NCI-H187 treated with DMSO at 0.1 percent for 48 hours (cell line): ENCODE measurements at regions not wholly inside any gene's neighbourhood (a gene's known extent, or its start where the extent isn't known, plus 50 kb on each side); places are given as distances from the start of the nearest gene placed in this dataset.
A peak's percentile ranks its signal among the peaks of the same experiment; 100 is the strongest.
"Not testable (repeated sequence)": the region's sequence is repeated elsewhere in the genome, so short reads cannot be mapped to it uniquely, and the experiment has no call there.

Experiments
- DNase-seq: peaks from one replicate; lab custom pipeline; 2025; lab: John Stamatoyannopoulos, UW

DNA sequence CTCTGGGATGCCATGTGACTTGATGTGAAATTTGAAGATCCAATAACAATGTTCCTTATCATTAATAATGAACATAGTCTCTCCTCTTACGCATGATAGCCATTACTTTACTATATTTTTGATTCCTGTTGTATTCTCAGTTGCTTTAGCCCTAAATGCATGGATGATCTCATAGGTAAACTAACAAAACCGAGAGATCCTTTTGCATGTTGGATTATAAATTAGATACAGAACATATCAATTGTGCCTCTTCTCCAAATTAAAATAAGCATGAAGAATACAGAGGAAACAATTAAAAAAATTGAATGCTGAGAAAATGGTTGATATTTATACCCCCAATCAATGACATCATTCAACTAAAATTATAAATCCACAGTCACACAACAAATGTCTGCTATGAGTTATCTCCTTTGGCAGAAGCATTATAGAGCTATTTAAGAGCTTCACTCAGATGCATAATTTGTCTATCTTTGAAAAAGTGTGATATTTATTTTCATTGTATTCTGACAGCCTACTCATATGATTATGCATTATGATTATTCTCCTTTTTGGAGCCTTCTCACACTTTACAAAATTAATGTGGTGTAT lies 386.4 kb upstream of the STXBP6 start:
- no peak for DNase-seq

DNA sequence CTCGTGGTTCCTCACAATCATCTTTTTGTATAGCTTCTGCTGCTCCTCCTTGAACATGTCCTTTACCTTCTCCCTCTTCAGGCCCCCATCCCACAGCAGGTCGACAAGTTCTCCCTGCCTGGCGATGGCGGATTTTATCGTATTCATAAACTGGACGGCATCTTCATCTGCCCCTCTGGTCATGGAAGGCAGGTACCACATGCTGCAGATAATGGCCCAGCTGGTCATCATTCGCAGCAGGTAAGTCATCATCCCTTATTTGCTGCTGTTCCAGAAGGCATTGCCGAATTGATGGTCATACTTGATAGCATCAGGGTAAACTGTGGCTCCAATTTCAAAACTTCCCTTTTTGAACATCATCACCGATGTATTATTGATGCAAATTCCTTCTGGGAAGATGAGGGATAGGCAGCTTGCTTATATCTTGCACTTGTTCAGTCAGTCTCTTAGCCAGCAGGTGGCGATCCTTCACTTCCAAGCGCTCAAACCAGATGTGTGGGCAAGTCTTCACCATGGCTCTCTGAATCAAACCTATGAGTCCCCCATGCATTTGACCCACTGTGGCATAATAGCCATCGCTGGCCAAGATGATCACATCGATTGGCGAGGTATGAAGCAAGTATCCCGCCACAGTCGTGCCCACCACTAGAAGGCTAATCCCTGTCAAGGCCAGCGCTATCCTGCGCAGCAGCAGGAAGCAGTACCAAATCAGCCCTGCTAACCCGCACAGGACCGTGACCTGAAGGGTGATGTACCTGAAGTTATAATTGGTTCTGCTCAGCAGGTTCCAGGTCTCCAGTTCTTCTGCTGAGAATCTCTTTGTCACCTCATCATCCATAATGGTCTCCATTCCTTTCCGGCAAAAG lies 381.5 kb upstream of the STXBP6 start:
- DNase-seq: no peak

DNA sequence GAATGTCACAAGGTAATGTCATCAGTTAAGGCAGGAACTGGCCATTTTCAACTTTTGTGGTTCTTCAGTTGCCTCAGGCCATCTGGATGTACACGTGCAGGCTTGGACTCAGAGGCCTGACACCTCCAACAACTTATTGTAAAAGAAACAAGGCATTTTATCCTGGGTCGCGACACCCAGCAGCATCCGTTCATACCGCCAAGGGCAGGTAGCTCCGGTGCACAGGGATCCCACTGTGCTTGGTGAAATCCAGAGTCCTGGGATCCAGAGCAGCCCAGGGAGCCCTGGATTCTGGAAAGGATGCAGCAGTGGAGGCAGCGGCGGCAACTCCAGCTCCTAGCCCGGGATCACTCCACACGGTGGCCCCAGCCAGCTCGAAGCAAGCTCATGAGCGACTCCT lies 380.9 kb upstream of the STXBP6 start:
- DNase-seq: no peak

DNA sequence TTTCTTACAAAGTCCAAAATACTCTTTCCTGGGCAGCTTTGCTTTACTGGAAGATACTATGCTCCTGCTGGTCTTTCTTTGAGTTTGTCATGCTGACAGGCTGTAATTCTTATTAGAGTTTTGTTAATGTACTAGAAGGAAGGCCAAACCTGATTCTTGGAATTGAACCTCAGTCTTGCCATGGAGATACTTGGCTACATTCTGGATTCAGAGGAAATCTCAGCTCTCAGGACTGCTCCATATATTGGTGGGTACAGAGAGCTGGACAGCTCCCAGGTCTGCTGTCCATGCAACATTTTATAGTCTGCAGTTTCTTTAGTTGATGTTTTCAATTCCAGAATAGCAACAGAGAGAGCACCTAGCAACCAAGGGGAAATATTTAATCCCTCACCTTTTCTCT lies 363.1 kb upstream of the STXBP6 start:
- no peak for DNase-seq

DNA sequence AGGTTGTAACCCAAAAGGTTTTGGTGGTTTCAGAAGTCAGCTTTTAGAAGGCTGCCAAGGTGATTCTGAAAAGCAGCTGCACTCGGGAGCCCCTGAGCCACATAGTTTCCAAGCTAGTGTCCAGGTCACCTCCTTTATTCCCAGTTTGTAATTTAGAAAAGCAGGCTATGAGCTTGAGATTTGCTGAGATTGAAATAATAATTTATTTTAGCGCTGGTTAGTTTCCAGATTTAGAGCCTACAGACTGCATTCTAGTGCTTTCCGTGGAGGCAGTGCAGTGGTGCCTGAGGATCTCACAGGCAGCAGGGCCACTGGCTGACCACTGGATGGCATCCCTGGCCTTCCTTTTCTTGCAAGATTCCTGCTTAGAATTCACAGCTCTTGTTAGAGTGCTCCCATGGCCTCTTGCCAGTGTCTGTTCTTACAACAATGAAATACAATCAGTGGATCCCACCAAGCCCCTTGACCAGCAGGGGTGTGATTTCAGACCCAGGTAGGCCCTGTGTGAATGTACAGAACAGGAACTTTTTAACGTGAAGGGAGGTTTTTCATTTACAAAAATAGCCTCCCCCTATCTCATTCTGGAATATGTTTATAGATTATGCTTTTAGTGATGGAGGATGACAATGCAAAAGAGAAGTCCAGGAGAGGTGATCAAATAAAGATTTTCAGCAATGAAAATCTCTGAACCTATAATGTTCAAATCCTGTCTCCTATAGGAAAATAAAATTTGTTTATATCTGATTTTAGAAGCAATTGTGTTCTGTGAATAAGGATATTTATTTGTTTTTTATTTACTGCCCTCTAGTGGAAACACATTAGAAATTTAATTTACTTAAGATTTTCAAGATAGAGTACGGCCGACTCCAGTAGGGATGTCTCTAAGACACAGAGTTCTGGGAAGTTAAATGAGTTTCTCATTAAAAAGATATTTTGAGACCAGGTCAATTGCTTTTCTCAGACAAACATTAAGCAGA lies 362.1 kb upstream of the STXBP6 start:
- no peak for DNase-seq

DNA sequence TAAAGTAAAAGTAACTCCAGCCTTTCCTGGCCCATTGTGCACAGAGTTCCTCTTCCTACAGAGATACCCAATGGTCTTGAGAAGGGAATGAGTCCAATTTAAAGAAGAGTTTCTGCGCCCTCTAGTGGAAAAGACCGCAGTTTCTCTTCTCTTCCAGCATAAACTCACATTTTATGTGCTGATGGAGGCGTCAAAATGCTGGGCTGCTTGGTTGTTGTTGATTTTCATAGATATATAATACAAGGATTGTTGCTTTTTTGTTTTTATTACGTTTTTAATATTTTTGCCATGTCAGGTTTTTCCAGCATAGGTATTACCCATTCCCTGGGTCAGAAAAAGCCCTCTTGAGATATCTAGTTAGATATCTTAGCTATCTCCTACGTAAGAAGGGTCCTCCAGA lies 356.9 kb upstream of the STXBP6 start:
- DNase-seq: peak; percentile 18

DNA sequence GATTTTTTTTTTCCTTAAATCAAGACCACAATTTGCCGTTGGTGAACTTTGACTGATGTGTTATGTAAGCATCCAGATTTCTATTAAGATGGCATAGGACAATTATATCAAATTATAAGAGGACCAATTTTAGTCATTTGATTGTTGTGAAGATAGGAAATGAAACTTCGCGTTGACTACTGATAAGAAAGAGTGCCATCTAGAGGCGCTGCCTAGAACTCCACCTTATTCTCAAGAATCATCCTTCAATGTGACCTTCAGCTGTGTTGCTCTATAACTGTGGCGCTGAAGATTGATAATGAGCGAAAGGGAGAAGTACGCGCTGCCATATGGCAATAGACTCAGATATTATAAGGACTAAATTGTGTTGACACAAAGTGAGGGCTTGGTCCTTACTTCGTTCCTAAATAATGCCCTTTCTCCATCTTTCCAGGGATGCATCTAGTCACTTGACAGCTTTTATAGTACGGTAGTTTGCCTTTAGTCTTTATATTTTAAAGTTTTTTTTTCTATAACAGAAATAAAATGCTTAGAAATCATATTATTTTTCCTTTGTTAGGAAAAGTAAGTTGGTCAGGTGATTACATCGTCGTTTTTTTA lies 350.8 kb upstream of the STXBP6 start:
- DNase-seq: peak; percentile 40

DNA sequence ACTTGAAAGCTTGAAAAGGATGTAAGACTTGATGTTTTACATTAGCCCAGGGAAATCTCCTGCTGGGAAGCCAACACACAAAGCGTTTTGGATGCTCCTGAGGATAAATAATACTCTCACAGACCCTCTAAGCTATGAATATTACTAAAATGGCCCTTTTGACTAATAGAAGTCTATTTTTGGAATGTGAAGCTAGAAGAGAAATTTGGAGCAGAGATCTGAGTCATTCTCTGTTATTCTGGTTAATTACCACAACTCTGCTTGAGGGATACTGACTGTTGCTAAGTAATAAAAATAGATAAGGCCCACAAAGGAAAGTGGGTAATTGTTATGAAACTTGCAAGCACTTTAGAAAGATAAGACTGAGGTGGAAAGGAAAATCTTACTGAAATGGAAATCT lies 346.2 kb upstream of the STXBP6 start:
- no peak for DNase-seq

DNA sequence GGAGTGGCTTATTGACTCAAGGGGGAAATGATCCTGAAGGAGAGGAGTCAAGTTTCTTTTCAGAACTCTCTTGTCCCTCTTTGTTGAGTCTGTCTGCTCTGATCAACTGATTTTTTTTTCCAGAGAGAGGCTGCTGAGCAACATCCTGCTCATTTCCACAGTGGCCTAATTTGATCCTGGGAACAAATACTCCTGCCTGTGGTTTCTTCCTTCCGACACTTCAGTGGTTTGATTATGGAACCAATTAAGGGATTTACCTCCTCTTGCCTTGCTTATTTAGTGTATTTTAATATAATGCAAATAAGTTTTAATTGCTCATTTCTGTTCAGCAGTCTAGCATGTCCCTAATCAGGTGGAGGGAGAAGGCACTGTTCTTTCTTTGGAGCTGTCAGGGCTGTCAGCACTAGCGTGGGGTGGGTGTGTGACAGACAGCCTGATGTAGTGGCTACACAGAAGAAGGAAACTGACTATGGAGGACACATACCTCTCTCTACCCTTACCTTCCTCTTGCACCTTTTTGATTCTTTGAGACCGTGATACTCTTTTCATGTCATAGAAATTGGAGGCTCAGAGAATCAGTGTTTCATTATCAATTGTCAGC lies 344.9 kb upstream of the STXBP6 start:
- no peak for DNase-seq

DNA sequence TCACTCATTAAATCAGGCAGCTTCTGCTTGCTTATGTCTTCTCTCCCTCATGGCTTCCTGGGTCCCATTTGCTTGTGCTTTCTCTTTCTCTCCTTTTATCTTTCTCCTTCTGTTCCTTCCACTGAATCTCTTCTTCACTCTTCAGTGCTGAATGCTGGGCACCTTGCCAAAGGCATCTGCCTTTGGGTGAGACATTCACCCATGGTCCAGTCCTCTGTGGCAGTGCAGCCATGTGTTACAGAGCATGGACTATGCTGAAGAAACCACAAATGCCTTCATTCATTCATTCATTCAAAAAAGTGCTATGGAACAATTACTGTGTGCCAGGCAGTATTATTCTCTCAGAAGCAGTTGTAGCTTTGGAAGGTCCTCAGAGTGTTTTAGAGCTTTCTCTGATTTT lies 344.4 kb upstream of the STXBP6 start:
- no peak for DNase-seq

DNA sequence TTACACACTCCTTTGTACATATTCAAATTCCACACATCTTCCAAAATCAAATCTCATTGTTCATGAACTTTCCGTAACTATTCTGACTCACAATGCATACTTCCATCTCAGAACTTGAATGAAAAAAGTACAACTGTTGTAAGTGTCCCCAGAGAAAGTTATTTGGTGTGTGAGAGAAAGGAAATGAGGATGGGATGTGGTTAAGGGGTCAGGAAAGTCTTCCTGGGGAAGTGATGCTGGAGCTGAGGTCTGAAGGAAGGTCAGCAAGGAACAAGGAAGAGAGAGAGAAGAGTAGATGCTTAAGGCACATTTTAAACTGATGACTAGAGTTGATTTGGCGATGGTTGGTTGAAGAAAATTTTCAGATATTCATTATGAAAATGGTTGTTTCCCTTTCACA lies 340.0 kb upstream of the STXBP6 start:
- DNase-seq: no peak

DNA sequence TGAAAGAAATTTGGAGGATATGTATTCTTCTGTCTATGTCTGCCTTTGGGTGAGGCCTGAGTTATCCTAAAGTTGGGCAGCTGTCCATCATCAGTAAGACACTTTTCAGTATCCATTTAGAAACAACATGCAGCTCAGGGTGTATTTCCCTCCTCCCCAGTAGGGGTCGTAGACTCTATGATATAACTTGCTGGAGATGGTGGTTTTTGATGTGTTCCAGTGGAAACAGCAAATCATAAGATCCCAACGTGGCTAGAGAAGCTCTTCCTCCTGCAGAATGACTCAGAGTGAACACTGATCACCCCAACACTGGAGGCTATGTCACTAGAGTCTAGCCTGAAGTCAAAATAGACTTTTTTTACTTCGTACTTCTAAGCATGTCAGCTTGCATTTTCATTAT lies 331.6 kb upstream of the STXBP6 start:
- DNase-seq: no peak

DNA sequence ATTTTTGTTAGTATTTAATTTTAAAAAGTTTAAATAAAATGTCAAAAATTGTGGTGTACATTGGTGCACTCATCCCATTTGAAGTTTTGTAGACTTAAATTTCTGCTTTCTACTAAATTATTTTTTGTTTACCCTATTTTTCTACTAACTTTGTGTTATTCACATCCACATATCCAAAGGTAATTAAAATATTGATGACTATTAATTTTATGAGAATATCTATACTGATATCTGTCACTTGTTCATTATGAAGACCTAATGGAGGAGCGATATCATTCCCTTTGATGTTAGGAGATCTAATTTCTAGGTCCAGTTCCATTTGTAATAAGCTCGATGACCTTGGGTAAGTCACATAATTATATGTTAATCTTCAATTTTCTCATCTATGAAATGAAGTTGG lies 325.7 kb upstream of the STXBP6 start:
- DNase-seq: no peak

DNA sequence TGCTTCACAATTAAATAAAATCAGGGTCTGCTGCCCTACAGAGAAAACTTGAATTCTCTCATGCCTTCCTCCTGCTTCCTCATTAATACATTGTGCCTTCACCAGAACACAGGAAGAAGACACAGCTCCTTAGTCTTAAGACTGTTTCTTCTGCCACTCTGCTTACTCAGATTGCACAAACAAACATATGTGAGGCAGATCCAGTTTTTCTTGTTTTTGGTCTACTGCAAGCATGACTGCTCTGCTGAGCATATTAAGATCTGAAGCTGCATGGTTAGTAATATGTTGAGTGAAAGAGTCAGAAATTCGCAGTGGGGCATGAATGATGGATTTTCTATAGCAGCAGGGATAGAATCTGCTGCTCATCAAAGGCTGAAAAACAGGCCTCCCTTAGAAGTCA lies 321.1 kb upstream of the STXBP6 start:
- no peak for DNase-seq

DNA sequence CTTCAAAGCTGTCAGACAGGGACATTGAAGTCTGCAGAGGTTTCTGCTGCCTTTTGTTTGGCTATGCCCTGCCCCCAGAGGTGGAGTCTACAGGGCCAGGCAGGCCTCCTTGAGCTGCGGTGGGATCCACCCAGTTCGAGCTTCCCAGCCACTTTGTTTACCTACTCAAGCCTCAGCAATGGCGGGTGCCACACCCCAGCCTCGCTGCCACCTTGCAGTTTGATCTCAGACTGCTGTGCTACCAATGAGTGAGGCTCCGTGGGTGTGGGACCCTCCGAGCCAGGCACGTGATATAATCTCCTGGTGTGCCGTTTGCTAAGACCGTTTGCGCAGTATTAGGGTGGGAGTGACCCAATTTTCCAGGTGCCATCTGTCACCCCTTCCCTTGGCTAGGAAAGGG lies 320.1 kb upstream of the STXBP6 start:
- not testable (repeated sequence) for DNase-seq

DNA sequence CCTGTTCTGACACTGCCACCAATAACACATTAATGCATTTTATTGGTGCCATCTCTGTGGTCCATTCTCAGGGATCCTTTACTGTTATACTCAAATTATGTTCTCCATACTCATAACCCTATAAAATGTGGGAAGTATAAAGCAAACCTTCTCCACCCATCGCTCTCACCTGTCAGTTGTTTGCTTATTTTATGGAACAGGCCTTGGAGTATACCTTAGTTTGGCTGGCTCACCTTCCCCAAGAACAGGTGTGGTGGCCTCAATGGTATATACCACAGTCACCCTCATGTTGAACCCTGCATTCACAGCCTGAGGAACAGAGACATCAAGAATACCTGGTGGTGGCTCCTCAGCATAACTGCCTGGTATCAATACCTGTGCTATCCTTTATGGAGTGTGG lies 308.4 kb upstream of the STXBP6 start:
- no peak for DNase-seq

DNA sequence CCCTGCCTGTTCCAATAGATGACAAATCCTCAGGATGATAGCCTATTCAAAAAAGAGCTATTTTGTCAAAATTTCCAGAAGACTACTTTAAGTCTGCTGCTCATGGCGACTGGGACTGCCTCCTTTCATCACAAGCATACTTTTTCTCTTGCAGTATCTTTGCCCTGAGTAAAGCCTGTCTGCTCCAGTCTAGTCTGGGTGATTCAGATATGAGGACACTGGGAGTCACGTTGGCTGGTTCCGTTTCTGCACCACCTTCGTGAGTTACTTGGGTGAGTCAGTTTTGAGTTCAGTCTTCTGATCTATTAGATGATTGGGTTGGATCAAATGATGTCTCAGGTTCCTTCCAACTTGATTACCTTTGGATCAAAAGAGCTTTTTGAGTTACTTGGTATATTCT lies 301.3 kb upstream of the STXBP6 start:
- no peak for DNase-seq

DNA sequence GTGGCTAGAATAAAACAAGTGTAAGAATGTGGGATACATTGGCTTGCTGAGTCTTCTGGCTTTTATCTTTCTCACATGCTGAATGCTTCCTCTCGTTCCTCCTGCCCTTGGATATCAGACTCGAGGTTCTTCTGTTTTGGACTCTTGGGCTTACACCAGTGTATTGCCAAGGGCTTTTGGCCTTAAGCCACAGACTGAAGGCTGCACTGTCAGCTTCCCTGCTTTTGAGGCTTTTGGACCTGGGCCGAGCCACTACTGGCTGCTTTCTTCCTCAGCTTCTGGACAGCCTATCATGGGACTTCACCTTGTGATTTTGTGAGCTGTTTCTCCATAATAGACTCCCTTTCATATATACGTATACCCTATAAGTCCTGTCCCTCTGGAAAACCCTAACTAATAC lies 300.9 kb upstream of the STXBP6 start:
- DNase-seq: no peak

DNA sequence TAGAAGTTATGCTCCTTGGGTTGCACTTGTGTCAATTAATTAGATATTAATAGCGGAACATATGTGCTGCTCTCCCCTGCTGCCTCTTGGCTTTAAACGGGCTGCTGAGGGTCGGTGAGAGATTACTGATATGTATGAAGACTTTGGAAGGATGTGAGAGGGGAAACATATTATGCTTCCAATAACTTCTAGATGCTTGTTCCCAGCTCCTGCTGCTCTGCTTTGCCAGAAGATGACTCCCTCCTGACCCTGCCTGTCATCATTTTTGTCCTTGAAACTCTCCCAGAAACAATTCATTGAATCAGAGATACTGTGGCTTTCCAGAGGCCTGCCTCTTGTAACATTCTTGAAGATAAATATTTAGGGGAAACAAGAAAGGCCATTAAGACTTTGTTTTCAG lies 300.1 kb upstream of the STXBP6 start:
- no peak for DNase-seq

DNA sequence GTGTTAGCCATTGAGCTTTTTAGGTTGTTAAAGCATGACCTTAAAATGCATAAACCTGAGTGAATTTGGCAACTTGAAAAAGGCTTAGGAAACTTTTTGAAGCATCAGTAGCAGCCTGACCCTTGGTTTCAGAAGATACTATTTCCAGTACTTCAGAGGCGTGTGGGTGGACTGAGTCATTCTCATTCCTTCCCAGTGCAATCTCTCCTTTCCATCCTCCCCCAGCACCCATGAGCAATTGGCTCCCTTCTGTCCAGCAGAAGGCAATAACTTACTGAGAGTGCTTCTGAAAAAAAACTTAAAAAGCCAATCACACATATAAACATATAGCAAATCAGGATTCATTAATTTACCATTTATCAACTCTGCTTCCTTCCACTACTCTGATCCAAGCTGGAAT lies 299.3 kb upstream of the STXBP6 start:
- DNase-seq: no peak

DNA sequence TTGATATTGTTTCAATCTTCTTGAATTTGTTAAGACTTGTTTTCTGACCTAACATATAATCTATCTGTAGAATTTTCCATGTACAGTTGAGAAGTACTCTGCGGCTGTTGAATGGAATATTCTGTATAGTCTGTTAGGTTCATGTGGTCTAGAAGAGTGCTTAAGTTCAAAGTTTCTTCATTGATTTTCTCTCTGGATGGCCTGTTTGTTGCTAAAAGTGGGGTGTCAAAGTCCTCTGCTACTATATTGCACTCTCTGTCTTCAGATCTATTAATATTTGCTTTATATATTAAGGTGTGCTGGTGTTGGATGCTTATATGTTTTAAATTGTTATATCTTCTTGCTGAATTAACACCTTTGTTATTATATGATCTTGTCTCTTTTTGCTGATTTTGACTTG lies 290.9 kb upstream of the STXBP6 start:
- DNase-seq: no peak

DNA sequence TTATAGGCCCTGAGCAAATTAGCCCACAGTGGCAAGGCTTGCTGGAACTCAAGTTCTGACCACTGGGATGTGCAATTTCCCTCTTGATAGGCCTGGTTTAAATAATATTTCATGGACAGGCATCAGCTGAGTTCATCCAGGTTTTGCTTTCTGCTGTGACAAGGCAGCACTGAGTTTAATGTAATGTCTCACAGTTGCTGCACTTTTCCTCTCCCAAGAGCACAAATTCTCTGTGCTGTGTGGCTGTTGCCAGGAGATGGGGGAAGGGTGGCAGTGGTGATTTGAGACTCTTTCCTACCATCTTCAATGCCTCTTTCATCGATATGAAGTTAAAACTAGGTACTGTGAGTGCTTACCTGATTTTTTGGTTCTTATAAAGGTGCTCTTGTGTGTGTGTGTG lies 272.8 kb upstream of the STXBP6 start:
- DNase-seq: no peak
